ENCODE measurements at regions not wholly inside any gene's neighbourhood (a gene's known extent, or its start where the extent isn't known, plus 50 kb on each side); places are given as distances from the start of the nearest gene placed in this dataset.

DNA sequence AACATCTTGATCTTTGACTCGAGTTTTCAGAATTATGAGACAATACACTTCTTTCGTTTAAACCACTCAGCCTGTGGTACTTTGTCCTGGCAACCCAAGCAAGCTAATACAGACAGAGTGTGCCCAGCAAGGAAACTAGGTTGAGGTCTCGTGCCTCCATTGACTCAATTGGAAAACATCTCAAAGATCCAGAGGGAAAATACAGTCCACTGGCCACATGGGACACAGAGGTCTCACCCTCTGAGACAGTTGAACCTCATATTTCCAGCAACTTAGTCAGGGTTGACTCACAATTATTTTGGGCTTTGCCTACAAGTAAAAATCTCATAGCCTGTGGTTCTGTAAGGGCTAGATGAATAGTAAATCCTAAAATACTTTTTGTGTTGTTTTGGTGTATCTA, 631.5 kb downstream of the MTRR start:
- ChIA-PET CTCF (no interaction called here), POLR2A (no interaction called here)
- Histone ChIP-seq H3K9me3 (ENCODE audit: low read length) (no peaks in the 10 kb centered on the region), H3K4me1 (ENCODE audit: insufficient read depth, low read length) (no peaks in the 10 kb centered on the region), H3K36me3 (ENCODE audit: insufficient read depth, low read length) (no peaks in the 10 kb centered on the region), H3K4me3 (ENCODE audit: low read length) (no peak overlapping the region), H3K27ac (ENCODE audit: low read depth, low read length) (no peak overlapping the region), H3K27me3 (ENCODE audit: insufficient read depth, low read length, poor library complexity, severe bottlenecking) (no peaks in the 10 kb centered on the region)
- Mint-ChIP-seq H3K4me3 (no peak overlapping the region), H3K27ac (no peak overlapping the region), H3K9me3 (peaks cover 15 to 30% (median 19%) of the 10 kb centered on the region in 5 donors), H3K27me3 (peaks cover 0 to 4% of the 10 kb centered on the region in 2 donors), H3K36me3 (no peaks in the 10 kb centered on the region), H3K4me1 (no peaks in the 10 kb centered on the region)
- no peak for DNase-seq

DNA sequence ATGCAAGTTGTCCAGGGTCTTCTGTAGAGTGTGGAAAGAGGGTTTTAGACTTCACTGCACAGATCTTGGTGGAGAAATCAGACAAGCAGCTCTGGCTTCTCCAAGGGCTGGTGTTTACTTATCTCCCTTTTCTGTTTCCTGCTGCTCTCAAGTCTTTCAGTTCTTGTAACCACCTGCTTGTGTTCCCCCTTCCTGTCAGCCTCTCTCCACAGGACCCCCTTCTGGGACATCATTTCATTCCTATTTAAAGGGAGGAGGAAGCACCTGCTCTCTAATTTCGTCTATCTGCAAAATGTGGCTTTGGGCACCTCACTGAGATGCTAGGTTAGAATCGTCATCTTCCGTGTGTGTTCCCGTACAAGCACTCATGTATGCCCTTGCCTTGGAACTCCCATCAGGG, 636.2 kb downstream of the MTRR start:
- H3K9me3 ChIP-seq (ENCODE audit: low read length): no peaks in the 10 kb centered on the region
- DNase-seq: no peak
- no peaks in the 10 kb centered on the region for H3K4me1 ChIP-seq (ENCODE audit: insufficient read depth, low read length)
- H3K27ac Mint-ChIP-seq: no peak overlapping the region
- peaks cover 2 to 10% (median 6%) of the 10 kb centered on the region in 5 donors for H3K9me3 Mint-ChIP-seq
- no peak overlapping the region for H3K4me3 ChIP-seq (ENCODE audit: low read length)
- no peaks in the 10 kb centered on the region for H3K36me3 Mint-ChIP-seq
- no peak overlapping the region for H3K27ac ChIP-seq (ENCODE audit: low read depth, low read length)
- CTCF ChIA-PET: no interaction called here
- no peaks in the 10 kb centered on the region for H3K27me3 ChIP-seq (ENCODE audit: insufficient read depth, low read length, poor library complexity, severe bottlenecking)
- H3K4me3 Mint-ChIP-seq: no peak overlapping the region
- no peaks in the 10 kb centered on the region for H3K36me3 ChIP-seq (ENCODE audit: insufficient read depth, low read length)
- POLR2A ChIA-PET: no interaction called here
- no peaks in the 10 kb centered on the region for H3K4me1 Mint-ChIP-seq
- H3K27me3 Mint-ChIP-seq: peaks cover 0 to 4% of the 10 kb centered on the region in 2 donors

DNA sequence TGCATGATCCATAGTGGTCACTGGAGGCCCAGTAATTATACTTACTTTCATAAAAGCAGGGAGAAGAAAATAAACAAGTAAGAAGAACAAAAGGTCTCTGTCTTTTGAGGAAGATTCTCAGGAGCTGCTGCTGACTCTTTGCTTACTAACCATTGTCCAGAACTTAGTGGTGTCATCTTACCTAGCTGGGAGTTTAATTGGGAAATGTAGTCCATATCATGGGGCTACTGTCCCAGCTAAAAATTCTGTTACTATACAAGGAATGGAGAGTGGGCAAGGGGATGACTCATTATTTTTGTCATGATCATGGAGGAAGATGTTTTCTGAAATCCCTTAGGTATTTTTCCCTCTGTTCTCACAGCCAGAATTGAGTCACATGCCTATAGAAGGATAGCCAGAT, 639.3 kb downstream of the MTRR start:
- H3K27me3 ChIP-seq (ENCODE audit: insufficient read depth, low read length, poor library complexity, severe bottlenecking): no peaks in the 10 kb centered on the region
- no peaks in the 10 kb centered on the region for H3K36me3 ChIP-seq (ENCODE audit: insufficient read depth, low read length)
- H3K4me1 ChIP-seq (ENCODE audit: insufficient read depth, low read length): no peaks in the 10 kb centered on the region
- H3K4me1 Mint-ChIP-seq: no peaks in the 10 kb centered on the region
- H3K27ac ChIP-seq (ENCODE audit: low read depth, low read length): no peak overlapping the region
- H3K27me3 Mint-ChIP-seq: no peaks in the 10 kb centered on the region
- no peaks in the 10 kb centered on the region for H3K36me3 Mint-ChIP-seq
- H3K4me3 ChIP-seq (ENCODE audit: low read length): no peak overlapping the region
- DNase-seq: no peak
- CTCF ChIA-PET: no interaction called here
- no peak overlapping the region for H3K27ac Mint-ChIP-seq
- no peak overlapping the region for H3K4me3 Mint-ChIP-seq
- H3K9me3 Mint-ChIP-seq: peaks cover 0 to 10% (median 9%) of the 10 kb centered on the region in 5 donors
- POLR2A ChIA-PET: no interaction called here
- no peaks in the 10 kb centered on the region for H3K9me3 ChIP-seq (ENCODE audit: low read length)

- POLR2A ChIA-PET: no interaction called here
- no peaks in the 10 kb centered on the region for H3K36me3 ChIP-seq (ENCODE audit: insufficient read depth, low read length)
- Mint-ChIP-seq H3K4me3 (no peak overlapping the region), H3K27me3 (no peaks in the 10 kb centered on the region), H3K36me3 (no peaks in the 10 kb centered on the region), H3K27ac (no peak overlapping the region), H3K9me3 (peaks cover 4 to 14% (median 9%) of the 10 kb centered on the region in 5 donors), H3K4me1 (no peaks in the 10 kb centered on the region)
- no peaks in the 10 kb centered on the region for H3K9me3 ChIP-seq (ENCODE audit: low read length)
- DNase-seq: no peak
- CTCF ChIA-PET: no interaction called here
- H3K27me3 ChIP-seq (ENCODE audit: insufficient read depth, low read length, poor library complexity, severe bottlenecking): no peaks in the 10 kb centered on the region
- no peak overlapping the region for H3K27ac ChIP-seq (ENCODE audit: low read depth, low read length)
- H3K4me3 ChIP-seq (ENCODE audit: low read length): no peak overlapping the region
- no peaks in the 10 kb centered on the region for H3K4me1 ChIP-seq (ENCODE audit: insufficient read depth, low read length)
These were observed 647.4 kb downstream of the MTRR start for GRCh38 chr5:8516356-8516755.

DNA sequence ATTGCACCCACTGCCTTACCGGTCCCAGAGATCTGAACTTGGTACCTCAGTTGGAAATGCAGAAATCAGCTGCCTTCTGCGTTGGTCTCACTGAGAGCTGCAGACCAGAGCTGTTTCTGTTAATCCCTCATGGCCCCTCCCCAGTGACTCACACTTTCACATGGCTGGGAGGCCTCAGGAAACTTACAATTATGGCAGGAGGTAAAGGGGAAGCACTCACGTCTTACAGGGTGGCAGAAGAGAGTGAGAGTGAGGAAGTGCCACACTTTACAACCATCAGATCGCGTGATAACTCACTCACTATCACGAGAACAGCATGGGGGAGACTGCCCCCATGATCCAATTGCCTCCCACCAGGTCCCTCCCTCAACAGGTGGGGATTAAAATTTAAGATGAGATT, 648.5 kb downstream of the MTRR start:
- no peak for DNase-seq
- H3K4me3 ChIP-seq (ENCODE audit: low read length): no peak overlapping the region
- H3K27me3 Mint-ChIP-seq: no peaks in the 10 kb centered on the region
- no peak overlapping the region for H3K4me3 Mint-ChIP-seq
- H3K27me3 ChIP-seq (ENCODE audit: insufficient read depth, low read length, poor library complexity, severe bottlenecking): no peaks in the 10 kb centered on the region
- POLR2A ChIA-PET: no interaction called here
- no peaks in the 10 kb centered on the region for H3K9me3 ChIP-seq (ENCODE audit: low read length)
- no peak overlapping the region for H3K27ac Mint-ChIP-seq
- H3K4me1 Mint-ChIP-seq: no peaks in the 10 kb centered on the region
- CTCF ChIA-PET: no interaction called here
- no peaks in the 10 kb centered on the region for H3K4me1 ChIP-seq (ENCODE audit: insufficient read depth, low read length)
- H3K27ac ChIP-seq (ENCODE audit: low read depth, low read length): no peak overlapping the region
- H3K36me3 Mint-ChIP-seq: no peaks in the 10 kb centered on the region
- H3K36me3 ChIP-seq (ENCODE audit: insufficient read depth, low read length): no peaks in the 10 kb centered on the region
- peaks cover 4 to 13% (median 9%) of the 10 kb centered on the region in 5 donors for H3K9me3 Mint-ChIP-seq

DNA sequence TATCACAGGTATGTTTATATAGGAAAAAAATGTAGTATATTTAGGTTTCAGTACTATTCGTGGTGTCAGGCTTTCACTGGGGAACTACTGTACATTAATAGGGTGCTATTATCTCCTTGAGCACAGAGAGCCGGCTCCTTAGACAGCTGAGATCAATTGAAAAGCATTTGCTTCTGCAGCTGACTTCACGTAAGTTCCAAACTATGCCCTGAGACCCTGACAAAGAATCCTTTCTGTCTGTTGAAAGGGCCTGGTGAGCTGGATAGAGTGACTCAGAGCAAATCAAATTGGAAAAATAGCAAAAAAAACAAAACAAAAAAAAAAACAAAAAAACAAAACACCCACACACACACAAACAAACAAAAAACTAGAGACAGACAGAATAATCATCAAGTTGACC, 652.0 kb downstream of the MTRR start:
- Mint-ChIP-seq H3K4me3 (no peak overlapping the region), H3K27ac (no peak overlapping the region), H3K4me1 (no peaks in the 10 kb centered on the region), H3K36me3 (no peaks in the 10 kb centered on the region), H3K9me3 (peaks cover 0 to 9% (median 4%) of the 10 kb centered on the region in 5 donors), H3K27me3 (no peaks in the 10 kb centered on the region)
- H3K27ac ChIP-seq (ENCODE audit: low read depth, low read length): no peak overlapping the region
- no peaks in the 10 kb centered on the region for H3K27me3 ChIP-seq (ENCODE audit: insufficient read depth, low read length, poor library complexity, severe bottlenecking)
- no peak for DNase-seq
- no peaks in the 10 kb centered on the region for H3K9me3 ChIP-seq (ENCODE audit: low read length)
- H3K4me1 ChIP-seq (ENCODE audit: insufficient read depth, low read length): no peaks in the 10 kb centered on the region
- H3K4me3 ChIP-seq (ENCODE audit: low read length): no peak overlapping the region
- ChIA-PET POLR2A (no interaction called here), CTCF (no interaction called here)
- no peaks in the 10 kb centered on the region for H3K36me3 ChIP-seq (ENCODE audit: insufficient read depth, low read length)

DNA sequence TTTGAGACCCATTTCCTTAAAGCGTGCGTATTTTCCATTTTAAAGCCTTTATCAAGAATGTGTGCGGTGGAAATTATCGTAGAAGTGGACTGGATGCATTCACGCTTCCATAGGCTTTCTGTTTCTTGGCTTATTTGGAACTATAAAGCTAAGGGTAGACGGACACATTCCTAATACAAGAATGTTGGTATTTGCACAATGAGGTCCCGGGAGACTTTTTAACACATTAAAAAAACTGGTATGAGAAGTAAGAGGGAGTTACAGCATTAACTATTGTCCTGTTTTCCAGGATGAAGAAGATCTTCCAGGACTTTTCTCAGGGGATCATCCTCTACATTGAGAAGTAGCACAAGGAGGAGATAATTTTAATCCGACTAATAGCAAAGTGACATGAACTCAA, 653.0 kb downstream of the MTRR start:
- no peak for DNase-seq
- Histone ChIP-seq H3K27me3 (ENCODE audit: insufficient read depth, low read length, poor library complexity, severe bottlenecking) (no peaks in the 10 kb centered on the region), H3K27ac (ENCODE audit: low read depth, low read length) (no peak overlapping the region), H3K4me3 (ENCODE audit: low read length) (no peak overlapping the region), H3K9me3 (ENCODE audit: low read length) (no peaks in the 10 kb centered on the region), H3K36me3 (ENCODE audit: insufficient read depth, low read length) (no peaks in the 10 kb centered on the region), H3K4me1 (ENCODE audit: insufficient read depth, low read length) (no peaks in the 10 kb centered on the region)
- Mint-ChIP-seq H3K4me1 (no peaks in the 10 kb centered on the region), H3K4me3 (no peak overlapping the region), H3K27me3 (no peaks in the 10 kb centered on the region), H3K9me3 (peaks cover 0 to 6% (median 4%) of the 10 kb centered on the region in 5 donors), H3K36me3 (no peaks in the 10 kb centered on the region), H3K27ac (no peak overlapping the region)
- POLR2A ChIA-PET: no interaction called here
- CTCF ChIA-PET: no interaction called here

DNA sequence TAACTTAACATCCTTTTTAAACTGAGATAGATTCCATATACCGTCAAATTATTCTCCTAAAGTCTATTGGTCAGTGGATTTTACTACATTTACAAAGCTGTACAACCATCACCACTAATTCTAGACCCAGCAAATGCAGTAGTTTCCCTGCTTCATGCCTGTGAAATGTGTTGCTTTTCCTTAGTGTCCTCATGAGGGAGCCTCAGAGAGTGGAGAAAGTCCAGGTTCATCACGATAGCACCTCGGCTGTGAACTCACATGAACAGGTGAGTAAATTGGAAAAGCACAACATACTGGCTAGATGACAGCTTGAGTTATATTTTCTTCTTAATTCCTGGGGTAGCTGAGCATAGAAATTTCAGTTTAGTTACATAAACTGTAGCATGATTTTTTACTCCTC, 653.7 kb downstream of the MTRR start:
- no peaks in the 10 kb centered on the region for H3K4me1 Mint-ChIP-seq
- DNase-seq: no peak
- H3K27me3 ChIP-seq (ENCODE audit: insufficient read depth, low read length, poor library complexity, severe bottlenecking): no peaks in the 10 kb centered on the region
- ChIA-PET POLR2A (no interaction called here), CTCF (no interaction called here)
- no peaks in the 10 kb centered on the region for H3K9me3 ChIP-seq (ENCODE audit: low read length)
- H3K4me3 Mint-ChIP-seq: no peak overlapping the region
- H3K27me3 Mint-ChIP-seq: no peaks in the 10 kb centered on the region
- no peak overlapping the region for H3K27ac ChIP-seq (ENCODE audit: low read depth, low read length)
- H3K4me1 ChIP-seq (ENCODE audit: insufficient read depth, low read length): no peaks in the 10 kb centered on the region
- H3K27ac Mint-ChIP-seq: no peak overlapping the region
- no peaks in the 10 kb centered on the region for H3K36me3 Mint-ChIP-seq
- peaks cover 0 to 6% (median 4%) of the 10 kb centered on the region in 5 donors for H3K9me3 Mint-ChIP-seq
- H3K36me3 ChIP-seq (ENCODE audit: insufficient read depth, low read length): no peaks in the 10 kb centered on the region
- H3K4me3 ChIP-seq (ENCODE audit: low read length): no peak overlapping the region

- no peaks in the 10 kb centered on the region for H3K27me3 ChIP-seq (ENCODE audit: insufficient read depth, low read length, poor library complexity, severe bottlenecking)
- no peak overlapping the region for H3K27ac Mint-ChIP-seq
- peaks cover 0 to 6% (median 4%) of the 10 kb centered on the region in 5 donors for H3K9me3 Mint-ChIP-seq
- no peaks in the 10 kb centered on the region for H3K27me3 Mint-ChIP-seq
- ChIA-PET CTCF (no interaction called here), POLR2A (no interaction called here)
- no peaks in the 10 kb centered on the region for H3K36me3 Mint-ChIP-seq
- no peaks in the 10 kb centered on the region for H3K36me3 ChIP-seq (ENCODE audit: insufficient read depth, low read length)
- H3K9me3 ChIP-seq (ENCODE audit: low read length): no peaks in the 10 kb centered on the region
- DNase-seq: no peak
- no peak overlapping the region for H3K27ac ChIP-seq (ENCODE audit: low read depth, low read length)
- H3K4me3 Mint-ChIP-seq: no peak overlapping the region
- H3K4me3 ChIP-seq (ENCODE audit: low read length): no peak overlapping the region
- no peaks in the 10 kb centered on the region for H3K4me1 Mint-ChIP-seq
- no peaks in the 10 kb centered on the region for H3K4me1 ChIP-seq (ENCODE audit: insufficient read depth, low read length)
These were observed 654.6 kb downstream of the MTRR start for GRCh38 chr5:8523501-8523900.

Data from CD8-positive, alpha-beta memory T cell (primary cell).